SKM-1 (cell line): ENCODE measurements at regions not wholly inside any gene's neighbourhood (a gene's known extent, or its start where the extent isn't known, plus 50 kb on each side); places are given as distances from the start of the nearest gene placed in this dataset.

Experiments
- DNase-seq: peaks from one replicate; lab custom pipeline; 2025; ENCODE audit not compliant: unreplicated experiment; lab: John Stamatoyannopoulos, UW

DNA sequence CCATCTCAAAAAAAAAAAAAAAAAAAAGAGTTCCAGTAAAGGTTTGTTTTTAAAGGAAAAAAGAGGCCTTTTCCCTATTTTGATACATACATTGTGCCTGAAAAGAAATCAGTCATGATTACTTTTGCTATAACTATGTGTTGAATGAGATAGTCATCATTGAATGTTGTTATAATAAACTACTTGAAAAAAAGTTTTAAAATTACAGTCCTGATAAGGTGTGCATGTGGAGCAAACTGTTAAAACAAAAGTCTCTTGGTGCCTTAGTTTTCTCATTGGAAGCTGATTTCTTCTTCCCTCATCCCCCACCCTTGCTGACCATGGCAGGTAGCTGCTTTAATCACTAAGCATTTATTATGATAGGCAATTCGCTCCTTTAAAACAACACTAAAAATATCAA, 172.3 kb upstream of the TBCA start:
- DNase-seq, result no peak

GRCh38 chr5:77947041-77947428, 170.9 kb upstream of the TBCA start:
- DNase-seq, result no peak

DNA sequence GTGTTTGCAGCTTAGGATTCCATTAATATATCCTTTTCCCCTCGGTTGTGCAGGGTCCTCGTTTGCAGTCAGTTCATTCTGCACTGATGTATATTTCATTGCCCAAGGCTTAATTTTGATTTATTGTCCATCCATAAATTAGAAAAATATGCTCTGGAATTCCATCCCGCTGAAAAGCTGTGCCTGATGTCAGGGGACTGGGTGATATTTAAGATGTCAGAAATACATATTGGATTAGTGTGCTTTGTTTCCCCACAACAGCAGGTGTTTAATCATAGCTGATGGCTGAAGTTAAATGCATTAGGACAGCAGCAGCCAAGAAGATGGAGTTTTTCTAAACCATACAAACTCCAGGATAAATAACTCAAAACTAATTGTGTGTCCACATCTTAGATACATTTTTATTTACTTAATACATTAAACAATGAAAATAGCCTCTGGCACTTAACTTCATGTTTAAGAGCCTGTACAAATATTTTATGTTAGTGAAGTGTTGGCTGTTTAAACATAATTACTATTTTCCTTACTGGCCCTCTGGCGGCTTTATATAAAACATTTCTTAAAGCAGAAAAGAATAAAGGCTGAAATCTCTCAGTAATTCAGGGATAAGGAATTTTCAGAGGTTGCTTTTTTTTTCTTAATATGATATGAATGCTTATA, 170.4 kb upstream of the TBCA start:
- no peak for DNase-seq

GRCh38 chr5:77945874-77946273, 169.7 kb upstream of the TBCA start:
- DNase-seq, result no peak

DNA sequence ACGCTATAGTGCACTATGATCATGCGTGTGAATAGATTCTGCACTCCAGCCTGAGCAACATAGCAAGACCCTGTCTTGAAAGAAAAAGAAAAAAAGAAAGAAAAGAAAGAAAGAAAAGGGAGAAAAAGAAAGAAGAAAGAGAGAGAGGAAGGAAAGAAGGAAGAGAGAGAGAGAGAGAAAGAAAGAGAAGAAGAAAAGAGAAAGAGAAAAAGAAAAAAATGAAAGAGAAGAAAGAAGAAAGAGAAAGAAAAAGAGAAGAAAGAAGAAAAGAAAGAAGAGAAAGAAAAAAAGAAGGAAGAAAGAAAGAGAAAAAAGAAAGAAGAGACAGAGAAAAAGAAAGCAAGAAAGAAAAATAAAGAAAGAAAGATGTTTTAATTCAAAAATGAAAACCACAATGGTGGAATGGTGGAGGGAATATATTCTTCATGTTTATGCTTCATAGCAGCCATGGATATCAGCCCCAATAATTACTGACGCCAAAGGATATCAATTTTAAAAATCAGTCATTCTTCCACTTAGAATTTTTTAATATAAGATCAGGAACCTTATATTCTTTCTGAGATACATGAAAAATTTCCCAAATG, 168.7 kb upstream of the TBCA start:
- DNase-seq, result no peak

DNA sequence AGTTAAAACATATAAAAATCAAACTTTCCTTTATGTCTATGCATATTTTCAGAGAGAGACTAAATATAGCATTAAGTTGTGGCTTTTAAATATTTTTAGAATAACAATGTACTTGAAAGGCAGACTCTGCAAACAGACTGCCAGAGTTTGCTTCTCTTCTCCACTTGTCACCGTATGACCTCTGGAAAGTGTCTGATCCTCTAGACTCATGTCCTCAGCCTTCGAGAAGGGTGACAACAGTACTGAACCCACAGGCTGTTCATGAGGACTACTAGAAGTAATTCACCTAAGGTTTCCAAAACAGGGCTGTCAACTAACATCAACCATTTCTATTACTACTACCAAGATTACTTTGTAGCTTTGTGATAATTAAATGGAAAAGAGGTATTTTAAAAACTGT, 167.7 kb upstream of the TBCA start:
- no peak for DNase-seq

- no peak for DNase-seq
These were observed 166.6 kb upstream of the TBCA start for GRCh38 chr5:77942578-77943239.

DNA sequence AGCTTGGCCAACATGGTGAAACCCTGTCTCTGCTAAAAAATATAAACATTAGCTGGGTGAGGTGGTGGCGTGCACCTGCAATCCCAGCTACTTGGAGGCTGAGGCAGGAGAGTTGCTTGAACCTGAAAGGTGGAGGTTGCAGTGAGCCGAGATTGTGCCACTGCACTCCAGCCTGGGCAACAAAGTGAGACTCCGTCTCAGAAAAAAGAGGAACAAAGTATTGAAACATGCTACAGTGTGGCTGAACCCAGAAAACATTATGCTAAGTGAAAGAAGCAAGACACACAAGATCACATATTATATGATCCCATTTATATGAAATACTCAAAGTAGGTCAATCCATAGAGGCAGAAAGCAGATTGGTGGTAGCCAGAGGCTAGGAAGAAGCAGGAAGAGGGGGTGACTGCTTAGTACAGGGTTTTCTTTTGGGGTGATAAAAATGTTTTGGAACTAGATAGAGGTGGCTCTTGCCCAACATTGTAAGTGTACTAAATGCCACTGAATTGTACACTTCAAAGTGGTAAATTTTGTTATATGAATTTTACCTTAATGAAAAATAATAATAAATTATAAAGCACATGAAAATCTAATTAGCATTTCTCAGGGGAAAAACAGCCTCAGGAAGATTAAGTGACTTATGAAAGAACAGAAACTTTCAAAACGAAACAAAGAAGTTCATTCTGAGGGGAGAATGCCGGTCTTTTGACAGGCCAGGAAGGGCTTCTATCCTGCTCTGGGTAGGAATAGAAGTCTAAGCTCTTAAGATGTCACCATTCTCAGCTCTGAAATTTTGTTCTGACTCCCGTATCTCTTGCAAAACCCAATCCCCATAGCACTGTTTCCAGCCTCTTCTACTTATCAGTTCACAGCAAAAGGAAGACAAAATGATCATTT, 161.1 kb upstream of the TBCA start:
- DNase-seq, result peak; percentile 29

GRCh38 chr5:77936365-77936693, 160.2 kb upstream of the TBCA start:
- DNase-seq, result no peak

DNA sequence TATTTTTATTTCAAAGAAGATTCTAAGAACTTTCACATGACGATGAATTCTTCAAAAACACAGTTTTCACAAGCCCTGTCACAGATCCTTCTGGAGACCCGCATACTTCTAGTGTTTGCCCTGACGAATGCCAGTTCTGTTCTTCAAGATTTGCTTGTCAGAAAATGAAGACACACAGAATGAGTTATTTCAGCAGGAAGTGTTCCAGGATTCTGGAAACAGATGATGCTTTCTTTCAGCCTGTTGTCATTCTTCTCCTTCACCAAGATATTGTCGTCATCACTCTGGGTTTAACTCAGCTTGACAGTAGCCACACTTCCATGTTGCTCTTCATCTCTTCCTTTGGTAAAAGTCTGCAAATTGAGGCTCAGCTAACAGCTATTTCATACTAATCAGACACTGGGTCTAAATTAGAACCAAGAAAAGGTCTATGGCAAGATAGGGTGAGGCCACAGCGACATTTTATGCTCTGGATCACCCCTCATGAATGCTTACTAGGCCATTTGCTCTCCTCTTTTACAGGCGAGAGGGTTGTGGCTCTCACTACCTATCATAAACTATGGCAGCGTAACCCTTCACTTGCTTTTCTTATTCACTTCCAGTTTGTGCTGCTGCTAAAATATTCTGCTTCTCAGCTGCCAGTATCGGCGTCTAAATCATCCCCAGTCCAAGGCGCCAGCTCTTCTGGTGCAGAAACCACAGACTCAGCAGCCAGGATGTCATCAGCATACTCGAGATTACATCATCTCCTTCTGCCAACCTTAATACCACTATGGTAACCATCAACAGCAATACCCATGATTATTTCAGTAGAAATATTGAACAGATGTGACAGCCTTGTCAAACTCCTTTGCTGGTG, 159.6 kb upstream of the TBCA start:
- DNase-seq, result peak; percentile 58

DNA sequence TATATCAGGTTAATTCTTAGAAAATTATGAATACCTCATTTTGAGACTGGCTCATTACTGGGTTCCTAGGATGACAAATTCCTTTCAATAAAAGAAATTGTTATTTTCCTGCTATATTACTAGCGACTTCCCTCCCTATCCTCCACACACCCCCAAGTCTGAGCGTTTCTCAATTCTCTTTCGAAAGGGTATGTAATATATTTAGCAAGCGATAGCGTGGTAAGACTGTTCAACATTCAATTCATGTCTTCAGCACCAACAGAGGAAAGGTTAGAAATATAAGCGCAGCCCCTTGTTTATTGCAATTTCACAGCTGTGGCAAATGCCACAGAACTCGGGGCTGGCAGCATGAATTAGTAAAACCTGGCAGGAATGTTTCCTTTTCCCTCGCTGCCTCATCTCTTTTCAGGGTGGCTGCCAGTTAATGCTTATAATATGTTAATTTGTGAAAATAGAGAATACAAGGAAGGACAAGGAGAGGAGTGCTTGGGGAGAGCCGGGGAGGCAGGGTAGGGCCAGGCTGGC, 152.7 kb upstream of the TBCA start:
- no peak for DNase-seq

- no peak for DNase-seq
These were observed 150.2 kb upstream of the TBCA start for GRCh38 chr5:77926337-77926736.

DNA sequence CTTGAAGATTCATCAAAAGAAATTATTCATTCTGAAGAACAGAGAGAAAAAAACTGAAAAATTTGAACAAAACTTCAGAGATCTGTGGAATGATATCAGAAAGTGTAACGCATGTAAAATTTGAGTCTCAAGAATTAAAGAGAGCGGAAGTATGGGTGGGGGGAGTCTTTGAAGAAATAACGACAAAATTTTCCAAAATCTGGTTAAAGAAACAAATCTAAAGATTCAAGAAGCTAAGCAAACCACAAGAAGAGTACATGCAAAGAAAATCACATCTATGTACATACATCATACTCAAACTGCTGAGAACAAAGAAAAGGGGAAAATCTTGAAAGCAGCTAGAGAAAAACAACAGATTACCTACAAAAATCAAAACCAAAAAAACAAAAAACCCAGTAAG, 149.4 kb upstream of the TBCA start:
- DNase-seq, result no peak

GRCh38 chr5:77924081-77924480, 147.9 kb upstream of the TBCA start:
- DNase-seq, result no peak

GRCh38 chr5:77923666-77924065, 147.5 kb upstream of the TBCA start:
- no peak for DNase-seq

DNA sequence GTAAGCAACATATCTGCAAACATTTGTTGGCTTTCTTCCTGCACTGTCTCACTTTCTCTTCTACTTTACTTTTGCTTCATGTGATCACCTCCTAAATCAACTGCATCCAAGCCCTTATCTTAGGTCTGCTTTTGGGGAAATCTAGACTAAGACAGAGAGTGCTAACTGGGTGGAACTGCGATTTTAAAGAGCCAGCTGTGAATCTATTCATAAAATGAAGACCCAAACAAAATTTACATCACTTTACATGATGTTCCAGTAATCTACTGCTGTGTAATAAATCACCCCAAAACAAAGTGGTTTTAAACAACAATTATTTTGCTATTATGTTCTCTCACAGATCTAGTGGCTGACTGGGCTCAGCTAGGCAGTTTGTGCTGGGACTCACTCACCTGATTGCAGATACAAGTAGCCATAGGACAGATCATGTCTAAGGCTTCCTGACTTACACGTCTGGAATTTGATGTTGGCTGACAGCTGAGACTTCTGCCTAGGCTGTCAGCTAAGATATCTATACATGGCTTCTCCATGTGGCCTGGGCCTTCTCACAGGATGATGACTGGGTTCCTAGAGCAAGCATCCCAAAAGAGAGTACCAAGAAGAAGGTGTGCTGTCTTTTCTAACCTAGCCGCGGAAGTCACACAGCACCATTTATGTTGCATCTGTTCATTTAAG, 145.1 kb upstream of the TBCA start:
- DNase-seq, result no peak

GRCh38 chr5:77920359-77921058, 144.4 kb upstream of the TBCA start:
- no peak for DNase-seq

DNA sequence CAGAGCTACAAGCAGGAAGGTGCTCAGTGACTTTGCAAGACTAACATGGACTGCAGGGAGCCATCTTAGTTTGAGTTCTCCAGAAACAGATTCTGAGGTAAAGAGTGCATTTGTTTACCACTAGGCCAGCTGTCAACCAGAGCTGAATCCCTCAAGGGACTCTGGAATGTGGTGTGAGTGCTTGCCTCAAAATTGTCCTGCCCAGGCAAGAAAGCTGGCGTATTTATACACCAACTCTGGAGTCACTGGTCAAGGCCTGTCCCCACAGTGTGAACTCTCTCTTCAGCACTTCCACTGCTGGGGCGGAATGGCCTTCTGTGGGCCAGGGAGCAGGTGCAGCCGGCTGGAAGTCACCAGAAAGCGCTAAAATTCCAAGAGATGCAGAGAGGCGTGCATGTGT, 139.2 kb upstream of the TBCA start:
- DNase-seq, result no peak

- no peak for DNase-seq
These were observed 136.6 kb upstream of the TBCA start for GRCh38 chr5:77912721-77913120.
